Astrocyte (in vitro differentiated cells and primary cell): ENCODE measurements at regions not wholly inside any gene's neighbourhood (a gene's known extent, or its start where the extent isn't known, plus 50 kb on each side); places are given as distances from the start of the nearest gene placed in this dataset.
A peak's percentile ranks its signal among the peaks of the same experiment; 100 is the strongest.

Experiments
- DNase-seq: peaks from one replicate; pipeline ENCODE4 v3.0.0-alpha.2; 2010; ENCODE audit warnings: low read depth
- FAIRE-seq: peaks from 2 replicates; lab custom pipeline; 2011; peaks lifted over from hg19 to GRCh38; lab: Jason Lieb, UNC
- H2AFZ ChIP-seq: 2 replicates; pipeline ENCODE4 v1.6.0; 2012; ENCODE audit warnings: low read depth, low read length, inconsistent platforms
- H3K27ac ChIP-seq: 2 replicates; pipeline ENCODE4 v1.5.1; 2011; ENCODE audit warnings: low read depth, low read length, inconsistent platforms
- H3K27me3 ChIP-seq: 2 replicates; pipeline ENCODE4 v1.6.0; 2011; ENCODE audit warnings: low read length, inconsistent platforms; ENCODE audit not compliant: insufficient read depth
- H3K36me3 ChIP-seq: 2 replicates; pipeline ENCODE4 v1.5.1; 2011; ENCODE audit warnings: low read length, inconsistent platforms; ENCODE audit not compliant: insufficient read depth
- H3K4me1 ChIP-seq: 2 replicates; pipeline ENCODE4 v1.5.1; 2011; ENCODE audit warnings: low read length, inconsistent platforms; ENCODE audit not compliant: insufficient read depth
- H3K4me2 ChIP-seq: 2 replicates; pipeline ENCODE4 v1.6.0; 2012; ENCODE audit warnings: low read length, inconsistent platforms
- H3K4me3 ChIP-seq: 2 replicates; pipeline ENCODE4 v1.5.1; 2011; ENCODE audit warnings: low read depth, mild to moderate bottlenecking, low read length, inconsistent platforms; ENCODE audit not compliant: insufficient read depth
- H3K79me2 ChIP-seq: 2 replicates; pipeline ENCODE4 v1.6.0; 2012; ENCODE audit warnings: mild to moderate bottlenecking, low read length, inconsistent platforms; ENCODE audit not compliant: insufficient read depth
- H3K9ac ChIP-seq: 2 replicates; pipeline ENCODE4 v1.6.0; 2012; ENCODE audit warnings: mild to moderate bottlenecking, low read length, inconsistent platforms
- H3K9me3 ChIP-seq: 2 replicates; pipeline ENCODE4 v1.5.1; 2012; ENCODE audit warnings: low read depth, mild to moderate bottlenecking, low read length, inconsistent platforms; ENCODE audit not compliant: insufficient read depth
- H4K20me1 ChIP-seq: 2 replicates; pipeline ENCODE4 v1.6.0; 2012; ENCODE audit warnings: low read length, inconsistent platforms; ENCODE audit not compliant: insufficient read depth
- H3K27ac Mint-ChIP-seq: one replicate; pipeline ENCODE4 v1.8.0; 2021; ENCODE audit warnings: mild to moderate bottlenecking, mixed read lengths; ENCODE audit not compliant: unreplicated experiment
- H3K27me3 Mint-ChIP-seq: one replicate; pipeline ENCODE4 v1.8.0; 2021; ENCODE audit warnings: low read depth, mixed read lengths; ENCODE audit not compliant: unreplicated experiment
- H3K36me3 Mint-ChIP-seq: one replicate; pipeline ENCODE4 v1.8.0; 2021; ENCODE audit warnings: low read depth, mixed read lengths; ENCODE audit not compliant: unreplicated experiment
- H3K4me1 Mint-ChIP-seq: one replicate; pipeline ENCODE4 v1.8.0; 2021; ENCODE audit warnings: low read depth, mixed read lengths; ENCODE audit not compliant: unreplicated experiment
- H3K4me3 Mint-ChIP-seq: one replicate; pipeline ENCODE4 v1.8.0; 2021; ENCODE audit warnings: mild to moderate bottlenecking, moderate library complexity, mixed read lengths; ENCODE audit not compliant: unreplicated experiment
- H3K9me3 Mint-ChIP-seq: one replicate; pipeline ENCODE4 v1.8.0; 2021; ENCODE audit warnings: mild to moderate bottlenecking, mixed read lengths; ENCODE audit not compliant: unreplicated experiment
- EZH2 ChIP-seq: IDR thresholded peaks from 2 replicates; pipeline ENCODE4 v1.6.1; 2012; ENCODE audit warnings: mild to moderate bottlenecking, low read length, inconsistent platforms; ENCODE audit not compliant: insufficient read depth
- TF ChIP-seq, protein P1 (sequence below): IDR thresholded peaks from 2 replicates; pipeline ENCODE4 v1.5.1; 2011; ENCODE audit warnings: low read depth, mild to moderate bottlenecking, inconsistent platforms, low read length, moderate library complexity; ENCODE audit not compliant: insufficient read depth

- H3K79me2 ChIP-seq = no peaks in the 10 kb centered on the region
- peak; percentile 46 for DNase-seq
- Mint-ChIP-seq H3K4me3 (no peak overlapping the region), H3K9me3 (no peaks in the 10 kb centered on the region), H3K36me3 (no peaks in the 10 kb centered on the region), H3K27me3 (peaks cover 27% of the 10 kb centered on the region), H3K4me1 (no peaks in the 10 kb centered on the region), H3K27ac (peak overlapping the region; percentile 47)
- no peak overlapping the region for H3K9ac ChIP-seq
- TF ChIP-seq, protein P1, sequence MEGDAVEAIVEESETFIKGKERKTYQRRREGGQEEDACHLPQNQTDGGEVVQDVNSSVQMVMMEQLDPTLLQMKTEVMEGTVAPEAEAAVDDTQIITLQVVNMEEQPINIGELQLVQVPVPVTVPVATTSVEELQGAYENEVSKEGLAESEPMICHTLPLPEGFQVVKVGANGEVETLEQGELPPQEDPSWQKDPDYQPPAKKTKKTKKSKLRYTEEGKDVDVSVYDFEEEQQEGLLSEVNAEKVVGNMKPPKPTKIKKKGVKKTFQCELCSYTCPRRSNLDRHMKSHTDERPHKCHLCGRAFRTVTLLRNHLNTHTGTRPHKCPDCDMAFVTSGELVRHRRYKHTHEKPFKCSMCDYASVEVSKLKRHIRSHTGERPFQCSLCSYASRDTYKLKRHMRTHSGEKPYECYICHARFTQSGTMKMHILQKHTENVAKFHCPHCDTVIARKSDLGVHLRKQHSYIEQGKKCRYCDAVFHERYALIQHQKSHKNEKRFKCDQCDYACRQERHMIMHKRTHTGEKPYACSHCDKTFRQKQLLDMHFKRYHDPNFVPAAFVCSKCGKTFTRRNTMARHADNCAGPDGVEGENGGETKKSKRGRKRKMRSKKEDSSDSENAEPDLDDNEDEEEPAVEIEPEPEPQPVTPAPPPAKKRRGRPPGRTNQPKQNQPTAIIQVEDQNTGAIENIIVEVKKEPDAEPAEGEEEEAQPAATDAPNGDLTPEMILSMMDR = no peak
- TF ChIP-seq EZH2 = no peak
- no peak overlapping the region for H3K27ac ChIP-seq
- no peaks in the 10 kb centered on the region for H3K4me1 ChIP-seq
- no peaks in the 10 kb centered on the region for H4K20me1 ChIP-seq
- H3K9me3 ChIP-seq = no peaks in the 10 kb centered on the region
- no peak overlapping the region for H3K4me2 ChIP-seq
- no peaks in the 10 kb centered on the region for H3K27me3 ChIP-seq
- H3K4me3 ChIP-seq = no peak overlapping the region
- no peak overlapping the region for H2AFZ ChIP-seq
- FAIRE-seq = no peak
- H3K36me3 ChIP-seq = no peaks in the 10 kb centered on the region
Measured at GRCh38 chr20:50267041-50267865, 76.6 kb downstream of the CEBPB start.

DNA sequence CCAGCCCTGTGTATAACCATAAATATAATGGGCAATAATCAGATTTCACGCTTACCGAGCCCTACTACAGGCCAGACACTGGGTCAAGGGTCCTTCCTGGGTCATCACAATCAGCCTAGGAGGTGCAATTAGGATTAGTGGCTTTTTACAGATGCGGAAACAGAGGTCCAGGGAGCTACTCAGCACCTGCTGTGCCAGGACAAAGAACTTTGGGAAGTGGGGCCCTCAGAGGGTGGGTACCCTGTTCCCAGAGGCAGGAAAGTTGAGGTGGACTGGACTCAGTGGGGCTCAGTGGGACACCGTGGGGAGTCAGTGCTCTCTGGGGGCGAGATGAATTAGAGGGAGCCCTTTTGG is 77.2 kb downstream of the CEBPB start:
- Mint-ChIP-seq H3K4me1 (no peaks in the 10 kb centered on the region), H3K27ac (no peak overlapping the region), H3K4me3 (no peak overlapping the region), H3K27me3 (peaks cover 30% of the 10 kb centered on the region), H3K36me3 (no peaks in the 10 kb centered on the region), H3K9me3 (no peaks in the 10 kb centered on the region)
- no peak overlapping the region for H3K27ac ChIP-seq
- H2AFZ ChIP-seq = no peak overlapping the region
- no peaks in the 10 kb centered on the region for H3K79me2 ChIP-seq
- DNase-seq (no peak), FAIRE-seq (no peak)
- H3K9ac ChIP-seq = no peak overlapping the region
- H3K4me1 ChIP-seq = no peaks in the 10 kb centered on the region
- H3K4me3 ChIP-seq = no peak overlapping the region
- no peaks in the 10 kb centered on the region for H3K36me3 ChIP-seq
- no peaks in the 10 kb centered on the region for H3K27me3 ChIP-seq
- H3K4me2 ChIP-seq = no peak overlapping the region
- TF ChIP-seq, protein P1 = no peak
- TF ChIP-seq EZH2 = no peak
- no peaks in the 10 kb centered on the region for H3K9me3 ChIP-seq
- no peaks in the 10 kb centered on the region for H4K20me1 ChIP-seq
